T1000 (cell line): ENCODE measurements at regions not wholly inside any gene's neighbourhood (a gene's known extent, or its start where the extent isn't known, plus 50 kb on each side); places are given as distances from the start of the nearest gene placed in this dataset.
"Not testable (repeated sequence)": the region's sequence is repeated elsewhere in the genome, so short reads cannot be mapped to it uniquely, and the experiment has no call there.

Experiments used
- DNase-seq: peaks from one replicate; lab custom pipeline; 2025; ENCODE audit warnings: mixed read lengths; lab: John Stamatoyannopoulos, UW

DNA sequence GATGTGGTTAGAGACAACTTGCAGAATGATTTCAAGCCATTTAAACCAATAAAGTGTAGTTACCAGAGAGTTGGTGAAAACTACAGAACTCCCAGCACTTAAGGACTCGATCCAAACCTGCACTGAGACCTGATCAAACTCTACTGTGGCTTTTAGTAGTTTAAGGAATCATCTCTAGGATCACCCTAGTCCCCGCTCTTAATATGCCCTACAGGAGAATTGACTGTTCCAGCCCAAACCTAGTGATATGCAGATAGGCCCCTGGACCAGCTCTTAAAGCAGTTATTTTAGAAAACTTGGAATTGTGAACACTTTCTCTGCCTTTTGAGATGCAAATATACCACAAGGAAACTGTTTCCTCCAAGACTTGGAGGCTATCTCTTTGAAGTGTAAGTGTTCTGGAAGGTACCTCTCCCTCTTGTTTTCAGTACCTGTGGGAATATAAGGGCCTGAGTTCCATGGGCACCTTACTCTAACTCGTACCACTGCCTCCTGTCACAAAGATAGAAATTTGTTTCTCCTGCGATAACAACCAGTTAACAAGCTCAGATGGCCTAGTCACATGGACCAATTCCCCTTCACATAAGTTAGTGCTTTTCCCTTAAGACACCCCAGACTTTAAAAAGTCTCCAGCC is 1367.2 kb upstream of the SLC39A10 start:
- no peak for DNase-seq

DNA sequence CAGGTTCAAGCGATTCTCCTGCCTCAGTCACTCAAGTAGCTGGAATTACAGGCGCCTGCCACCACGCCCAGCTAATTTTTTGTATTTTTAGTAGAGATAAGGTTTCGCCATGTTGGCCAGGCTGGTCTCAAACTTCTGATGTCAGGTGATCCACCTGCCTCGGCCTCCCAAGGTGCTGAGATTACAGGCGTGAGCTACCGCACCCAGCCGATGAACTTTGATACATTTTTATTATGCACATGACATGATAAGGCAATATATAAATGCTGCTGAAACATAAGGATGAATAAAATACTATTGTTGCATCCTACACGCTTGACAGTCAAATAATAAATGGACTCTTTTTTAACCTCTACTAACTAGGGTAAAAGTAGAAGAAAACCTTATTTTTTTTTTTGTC is 1380.4 kb upstream of the SLC39A10 start:
- DNase-seq = not testable (repeated sequence)

DNA sequence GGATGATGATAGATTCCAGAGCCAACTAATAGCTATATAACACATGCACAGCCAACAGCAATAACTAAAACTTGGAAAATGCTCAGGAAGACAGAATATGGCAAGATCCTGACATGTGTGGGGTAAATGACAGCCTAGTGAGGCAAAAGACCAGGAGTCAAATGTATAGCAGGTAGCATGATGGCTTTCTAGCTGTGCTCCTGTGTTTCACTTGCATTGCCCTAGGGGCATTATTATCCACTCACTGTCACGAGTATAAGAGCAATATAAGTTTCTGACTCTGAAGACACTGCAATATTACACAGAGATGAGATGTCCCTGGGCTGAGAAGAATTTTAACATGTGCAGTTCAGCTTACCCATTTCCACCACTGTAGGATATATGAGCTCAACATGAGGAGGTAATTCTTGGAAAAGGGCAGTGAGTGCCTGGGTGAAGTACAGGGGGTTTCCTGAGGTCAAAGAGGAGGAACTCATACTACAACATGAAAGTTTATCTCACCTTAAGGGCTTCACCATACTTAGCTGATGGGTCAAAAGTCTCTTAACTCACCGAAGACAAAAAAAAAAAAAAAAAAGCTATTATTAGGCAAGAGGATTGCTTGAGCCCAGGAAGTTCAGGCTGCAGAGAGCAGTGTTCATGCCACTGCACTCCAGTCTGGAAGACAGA is 1385.6 kb upstream of the SLC39A10 start:
- DNase-seq = no peak

DNA sequence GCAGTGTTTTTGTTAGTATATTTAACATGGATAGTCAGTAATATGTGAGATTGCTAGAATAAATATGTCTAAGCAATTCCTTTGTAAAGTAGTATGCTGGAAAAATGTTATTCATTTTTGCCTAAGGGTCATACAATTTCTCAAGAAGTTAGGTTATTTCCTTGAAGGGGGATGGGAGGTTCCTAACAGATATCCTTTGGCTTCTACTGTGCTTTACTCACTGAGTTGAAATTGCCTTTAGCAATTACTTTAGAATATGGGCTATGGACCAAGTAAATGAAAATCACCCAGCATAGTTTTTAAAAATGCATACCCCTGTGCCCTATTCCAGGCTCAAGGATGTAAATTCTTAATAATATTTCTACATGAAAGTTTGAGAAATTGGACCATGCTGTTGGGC is 1386.4 kb upstream of the SLC39A10 start:
- DNase-seq = no peak

DNA sequence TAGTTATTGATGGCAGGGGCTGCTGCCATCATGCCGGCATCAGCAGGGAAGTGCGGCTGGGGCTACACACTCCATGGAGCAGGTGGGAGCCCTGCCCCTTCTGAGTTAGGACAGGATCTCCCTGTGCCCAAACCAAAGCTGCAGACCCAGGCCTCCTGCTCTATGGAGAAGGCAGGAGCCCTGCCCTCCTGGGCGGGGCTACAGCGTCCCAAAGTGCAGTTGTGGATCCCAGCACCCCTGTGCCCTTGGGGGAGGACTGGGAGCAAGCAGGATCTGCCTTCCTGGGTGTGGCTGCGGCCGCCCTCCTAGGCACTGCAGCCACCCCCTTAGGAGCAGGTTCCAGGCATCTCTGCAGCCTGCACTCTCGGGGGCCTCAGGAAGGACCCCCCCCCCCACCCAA is 1392.4 kb upstream of the SLC39A10 start:
- no peak for DNase-seq

DNA sequence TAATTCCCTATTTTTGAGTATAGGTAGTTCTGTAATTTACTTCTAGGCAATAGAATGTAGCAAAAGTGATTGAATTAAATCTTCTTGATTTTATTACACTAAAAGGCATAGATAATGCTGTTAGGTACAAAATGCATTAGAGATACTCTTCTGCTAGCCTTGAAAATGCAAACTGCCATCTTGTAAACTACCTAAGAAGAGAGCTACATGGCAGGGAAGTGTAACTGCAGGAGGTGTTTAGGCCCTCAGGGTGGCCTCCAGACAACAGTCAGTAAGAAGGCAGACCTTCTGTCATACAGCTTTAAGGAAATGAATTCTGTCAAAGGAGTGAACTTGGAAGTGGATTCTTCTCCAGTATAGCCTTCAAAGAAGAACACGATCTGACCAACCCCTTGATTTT is 1396.8 kb upstream of the SLC39A10 start:
- DNase-seq = no peak

DNA sequence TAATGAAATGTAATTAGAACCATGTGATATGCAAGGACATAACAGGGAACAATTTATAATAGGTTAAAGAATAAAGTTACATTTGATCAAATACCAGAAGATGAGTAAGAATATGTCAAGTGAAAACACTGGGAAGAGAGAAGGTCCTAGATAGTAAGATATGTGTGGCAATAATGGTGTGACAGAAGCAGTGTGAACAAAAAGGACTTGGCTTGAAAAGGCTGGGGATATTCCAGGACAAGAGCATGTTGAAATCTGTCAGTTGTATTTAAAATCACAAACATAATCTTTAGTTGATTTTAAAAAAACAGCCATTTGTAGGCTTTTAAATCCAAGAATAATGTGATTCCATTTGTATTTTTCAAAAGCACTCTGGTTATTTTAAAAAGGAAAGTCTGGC is 1399.9 kb upstream of the SLC39A10 start:
- no peak for DNase-seq

DNA sequence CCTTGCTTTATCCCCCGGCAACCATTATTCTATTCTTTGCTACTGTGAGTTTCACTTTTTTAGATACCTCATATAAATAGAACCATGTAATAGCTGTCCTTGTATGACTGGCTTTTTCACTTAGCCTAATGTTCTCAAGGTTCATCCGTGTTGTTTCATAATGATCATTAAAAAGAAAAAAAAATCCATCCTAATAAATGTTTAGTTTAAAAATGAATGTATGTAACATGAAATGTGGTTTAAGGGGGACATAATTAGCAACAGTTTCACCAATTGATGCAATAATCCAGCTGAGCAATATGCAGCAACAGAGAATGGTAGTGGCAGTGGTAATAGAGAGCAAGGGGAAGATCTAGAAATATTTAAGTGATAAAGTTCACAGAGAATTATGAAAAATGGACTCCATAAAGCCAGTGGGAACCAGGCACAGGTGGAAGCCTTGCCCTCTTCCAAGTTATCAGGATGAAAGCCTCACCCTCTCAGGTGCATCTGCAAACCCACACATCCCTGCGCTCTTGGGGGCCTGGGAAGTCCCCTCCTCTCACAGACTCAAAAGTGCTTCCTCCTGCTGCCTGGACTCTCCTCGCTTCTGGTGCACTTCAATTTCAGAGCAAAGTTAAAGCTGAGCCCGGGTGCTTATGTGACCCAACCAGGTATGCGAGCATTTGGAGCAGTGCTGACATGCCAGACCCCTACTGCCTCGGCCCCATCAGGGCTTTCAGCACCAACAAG is 1403.3 kb upstream of the SLC39A10 start:
- DNase-seq = no peak

DNA sequence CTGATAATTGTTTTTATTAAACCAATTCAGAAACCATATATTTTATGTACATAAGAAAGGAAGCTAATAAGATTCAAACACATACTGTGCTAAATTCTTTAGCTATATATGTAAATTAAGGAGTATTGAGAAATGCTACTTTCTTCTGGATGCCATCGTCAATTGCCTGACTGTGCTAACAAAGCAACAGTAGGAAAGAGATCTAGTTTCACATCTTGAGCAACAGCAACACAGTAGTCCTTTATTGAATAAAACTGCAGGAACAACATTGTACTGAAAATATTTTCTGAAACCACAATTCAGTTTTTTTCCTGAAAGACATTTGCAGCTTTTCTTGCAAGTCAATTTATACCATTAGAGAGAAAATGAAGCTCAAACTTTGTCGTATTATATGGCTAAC is 1404.9 kb upstream of the SLC39A10 start:
- no peak for DNase-seq

DNA sequence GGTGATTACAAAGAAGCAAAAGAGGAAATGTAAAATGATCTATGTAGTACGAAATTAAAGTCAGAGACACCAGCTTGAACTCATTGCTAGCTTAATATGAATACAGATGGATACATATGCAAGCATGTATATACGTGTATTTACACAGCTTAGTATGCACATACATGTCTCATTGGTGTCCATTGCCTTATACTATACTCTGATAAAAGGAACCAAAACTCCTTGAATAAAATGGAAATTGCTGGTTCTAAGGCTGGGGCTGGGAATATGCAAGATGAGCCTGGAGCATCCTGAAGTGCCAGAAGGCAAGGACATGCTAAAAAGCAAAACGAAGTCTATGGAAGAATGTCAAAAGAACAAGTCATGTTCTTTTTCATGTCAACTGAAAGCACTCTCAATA is 1424.4 kb upstream of the SLC39A10 start:
- no peak for DNase-seq

DNA sequence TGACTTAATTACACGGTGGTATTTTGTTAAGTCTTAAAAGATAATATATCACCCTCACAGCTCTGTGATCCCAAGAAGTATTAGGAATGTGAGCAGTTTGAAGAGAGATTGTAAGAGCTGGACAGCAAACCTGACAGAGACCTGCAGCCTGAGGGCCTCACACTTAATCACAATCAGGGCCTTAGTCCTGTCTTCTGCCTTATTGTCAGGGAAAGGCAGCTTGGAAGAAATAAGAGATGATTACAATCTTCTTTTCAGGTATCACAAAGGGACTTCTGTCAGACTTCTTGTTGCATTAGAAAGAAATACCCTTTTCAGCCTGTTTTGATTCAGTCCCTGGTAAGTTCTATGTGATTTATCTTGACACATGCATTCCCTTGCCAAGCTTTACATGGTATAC is 1433.8 kb upstream of the SLC39A10 start:
- DNase-seq = no peak

DNA sequence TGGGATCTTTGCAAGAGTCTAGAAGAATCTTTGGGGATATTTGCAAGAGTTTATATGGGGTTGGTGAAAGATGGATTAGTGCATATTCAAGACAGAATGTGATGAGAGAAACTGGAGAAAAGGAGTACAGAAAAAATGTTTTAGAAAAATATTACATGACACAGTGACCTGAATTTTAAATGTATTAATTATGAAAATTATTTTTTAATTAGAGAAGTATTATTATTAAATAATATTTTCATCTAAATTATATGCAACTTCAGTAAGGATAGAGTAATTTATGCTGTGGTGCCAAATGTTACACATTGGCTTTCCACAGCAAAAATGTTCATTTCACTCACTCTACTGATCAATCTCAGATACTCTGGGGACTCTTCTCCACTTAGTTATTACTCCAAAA is 1442.8 kb upstream of the SLC39A10 start:
- DNase-seq = no peak

DNA sequence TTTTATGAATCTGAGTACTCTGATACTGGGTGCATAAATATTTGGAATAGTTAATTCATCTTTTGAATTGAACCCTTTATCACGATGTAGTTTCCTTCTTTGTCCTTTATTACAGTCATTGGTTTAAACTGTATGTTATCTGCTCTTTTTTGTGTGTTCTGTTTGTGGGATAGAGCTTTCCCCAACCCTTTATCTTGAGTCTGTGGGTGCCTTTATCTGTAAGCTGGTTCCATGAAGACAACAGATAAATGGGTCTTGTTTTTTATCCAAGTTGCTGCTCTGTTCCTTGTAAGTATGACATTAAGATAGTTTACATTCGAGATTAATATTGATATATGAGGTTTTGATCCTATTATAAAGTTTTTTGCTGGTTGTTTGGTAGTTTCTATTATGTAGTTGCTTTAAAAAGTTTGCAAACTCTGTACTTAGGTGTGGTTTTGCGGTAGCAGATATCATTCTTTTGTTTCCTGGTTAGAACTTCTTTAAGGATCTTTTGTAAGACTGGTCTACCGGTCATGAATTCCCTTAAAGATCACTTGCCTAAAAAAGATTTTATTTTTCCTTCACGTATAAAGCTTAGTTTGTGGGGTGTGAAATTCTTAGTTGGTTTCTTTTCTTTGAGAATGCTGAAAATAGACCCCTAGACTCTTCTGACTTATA is 1451.3 kb upstream of the SLC39A10 start:
- no peak for DNase-seq

DNA sequence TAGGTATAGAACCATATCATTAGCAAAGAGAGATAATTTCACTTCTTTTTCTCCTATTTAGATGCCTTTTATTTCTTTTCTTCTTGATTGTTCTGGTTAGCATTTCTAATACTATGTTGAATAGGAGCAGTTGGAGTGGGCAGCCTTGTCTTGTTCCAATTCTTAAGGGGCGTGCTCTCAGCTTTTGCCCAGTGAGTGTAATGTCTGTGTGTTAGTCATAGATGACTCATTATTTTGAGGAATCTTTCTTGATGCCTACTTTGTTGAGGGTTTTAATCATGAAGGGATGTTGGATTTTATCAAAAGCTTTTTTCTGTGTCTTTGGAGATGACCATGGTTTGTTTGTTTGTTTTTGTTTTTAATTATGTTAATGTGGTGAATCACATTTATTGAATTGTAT is 1453.1 kb upstream of the SLC39A10 start:
- no peak for DNase-seq

DNA sequence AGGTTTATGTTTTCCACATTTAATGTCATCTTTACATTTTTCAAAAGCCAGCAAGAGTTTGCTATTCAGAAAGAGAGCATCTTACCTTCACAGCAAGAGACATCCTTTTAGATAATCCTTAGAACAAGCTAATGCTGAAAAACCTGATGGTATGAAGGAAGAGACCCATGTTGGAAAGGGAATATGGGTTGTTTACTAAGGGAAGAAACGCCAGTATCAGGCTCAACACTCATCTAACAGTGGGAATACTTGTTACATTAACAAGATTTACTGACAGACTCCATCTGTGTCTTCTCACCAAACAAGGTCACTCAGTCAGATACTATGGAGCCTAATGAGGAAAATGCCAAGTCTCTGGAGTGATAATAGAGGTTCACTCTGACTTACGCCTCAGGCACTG is 1474.1 kb upstream of the SLC39A10 start:
- no peak for DNase-seq

DNA sequence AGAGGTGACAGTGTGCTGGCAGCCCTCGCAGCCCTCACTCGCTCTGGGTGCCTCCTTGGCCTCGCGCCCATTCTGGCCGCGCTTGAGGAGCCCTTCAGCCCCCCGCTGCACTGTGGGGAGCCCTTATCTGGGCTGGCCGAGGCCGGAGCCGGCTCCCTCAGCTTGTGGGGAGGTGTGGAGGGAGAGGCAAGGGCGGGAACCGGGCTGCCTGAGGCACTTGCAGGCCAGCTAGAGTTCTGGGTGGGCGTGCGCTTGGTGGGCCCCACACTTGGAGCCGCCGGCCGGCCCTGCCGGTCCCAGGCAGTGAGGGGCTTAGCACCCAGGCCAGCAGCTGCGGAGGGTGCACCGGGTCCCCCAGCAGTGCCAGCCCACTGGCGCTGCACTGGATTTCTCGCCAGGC is 1480.9 kb upstream of the SLC39A10 start:
- DNase-seq = no peak

DNA sequence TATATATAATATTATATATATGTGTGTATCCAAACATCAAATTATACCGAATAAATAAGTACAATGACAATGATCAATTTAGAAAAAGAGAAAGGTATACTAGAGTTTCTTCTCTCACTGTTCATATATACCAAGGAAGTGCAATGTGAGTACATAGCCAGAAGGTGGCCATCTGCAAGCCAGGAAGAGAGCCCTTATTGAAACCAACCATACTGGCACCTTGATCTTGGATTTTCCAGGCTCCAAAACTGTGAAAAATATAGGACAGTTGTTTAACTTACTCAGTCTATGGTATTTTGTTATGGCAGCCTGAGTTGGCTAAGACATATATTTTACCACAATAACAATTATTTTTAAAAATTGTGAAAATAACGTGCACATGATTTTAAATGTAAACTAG is 1490.2 kb upstream of the SLC39A10 start:
- DNase-seq = no peak

DNA sequence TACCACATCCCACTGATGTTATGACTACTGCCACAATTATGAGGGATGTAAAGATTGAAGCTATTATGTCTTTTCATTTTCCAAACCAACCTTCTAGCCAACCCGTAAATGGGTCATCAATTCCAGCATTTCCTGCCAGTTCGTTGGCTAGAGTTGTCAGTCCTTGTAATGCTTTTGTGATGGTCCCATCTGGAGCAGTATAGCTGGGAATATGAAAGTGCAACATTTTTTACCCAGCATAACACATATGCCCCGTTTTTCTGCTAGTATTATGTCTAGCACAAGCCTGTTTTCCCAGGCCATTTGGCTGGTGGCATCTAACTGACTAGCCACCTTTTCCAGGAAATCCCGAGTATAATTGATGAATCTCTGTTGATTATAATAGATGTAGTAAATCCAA is 1501.6 kb upstream of the SLC39A10 start:
- no peak for DNase-seq

DNA sequence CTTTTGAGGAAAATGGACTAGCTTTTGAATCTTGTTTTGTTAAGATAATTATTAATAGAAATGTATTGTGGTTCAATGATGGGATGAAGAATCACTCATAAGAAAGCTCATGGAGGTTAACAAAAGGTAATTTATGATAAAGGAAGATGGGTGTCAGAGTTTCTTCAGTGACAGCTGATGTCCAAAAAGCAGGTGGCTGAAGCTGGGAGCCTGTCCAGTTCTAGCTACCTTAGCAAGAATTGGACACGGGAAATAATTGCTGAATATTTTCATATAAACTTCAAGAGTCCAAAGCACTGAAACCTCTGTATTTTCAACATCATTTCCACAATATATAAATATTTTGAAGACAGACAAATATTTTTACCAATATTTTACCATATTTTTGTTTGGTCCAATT is 1505.8 kb upstream of the SLC39A10 start:
- DNase-seq = no peak

DNA sequence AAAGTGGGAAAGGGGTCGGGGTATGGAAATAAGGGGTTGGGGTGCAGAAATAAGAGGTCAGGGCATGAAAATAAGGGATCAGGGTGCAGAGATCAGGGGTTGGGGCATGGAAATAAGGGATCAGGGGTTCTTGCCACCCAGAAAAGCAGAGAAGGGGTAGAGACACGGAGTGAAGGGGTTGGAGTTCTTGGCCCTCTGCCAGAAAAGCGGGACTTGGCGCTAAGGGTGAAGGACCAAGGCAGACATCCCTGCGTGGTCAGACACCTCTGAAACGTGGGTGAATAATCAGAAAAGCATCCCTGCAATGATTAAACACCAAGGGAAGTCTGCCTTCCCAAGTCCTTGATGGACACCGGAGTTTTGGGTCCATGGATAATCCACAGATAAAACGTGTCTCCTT is 1521.6 kb upstream of the SLC39A10 start:
- DNase-seq = no peak

DNA sequence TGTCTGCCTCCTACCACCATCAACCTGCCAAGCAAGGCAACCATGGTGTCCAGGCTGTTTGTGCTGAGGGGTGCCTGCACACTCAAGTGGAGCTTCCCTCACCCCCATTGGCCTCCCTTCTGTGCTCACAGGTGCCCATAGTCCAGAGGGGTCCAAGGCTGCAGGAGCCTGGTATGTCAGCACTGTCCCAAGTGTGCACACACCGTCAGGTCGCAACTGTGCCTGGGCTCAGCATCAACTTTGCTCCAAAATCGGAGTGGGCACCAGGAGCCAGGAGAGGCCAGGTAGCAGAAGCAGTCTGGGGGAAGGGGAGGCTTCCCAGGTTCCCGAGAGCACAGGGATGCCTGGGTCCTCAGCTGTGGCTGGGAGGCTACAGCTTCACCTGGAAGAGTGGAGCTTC is 1528.2 kb upstream of the SLC39A10 start:
- DNase-seq = no peak

DNA sequence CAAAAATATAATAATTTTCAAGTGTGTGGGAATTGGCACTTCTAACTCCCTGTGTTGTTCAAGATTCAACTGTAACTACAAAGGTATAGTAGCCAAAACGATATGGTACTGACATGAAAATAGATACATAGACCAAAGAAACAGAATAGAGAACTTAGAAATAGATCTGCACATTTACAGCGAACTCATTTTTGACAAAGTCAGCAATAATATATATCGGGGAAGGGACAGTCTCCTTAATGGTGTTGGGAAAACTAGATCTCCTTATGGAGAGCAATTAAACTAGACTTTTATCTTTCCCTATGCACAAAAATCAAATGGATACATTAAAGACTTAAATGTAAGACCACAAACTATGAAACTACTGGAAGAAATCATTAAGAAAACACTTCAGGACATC is 1530.6 kb upstream of the SLC39A10 start:
- no peak for DNase-seq

DNA sequence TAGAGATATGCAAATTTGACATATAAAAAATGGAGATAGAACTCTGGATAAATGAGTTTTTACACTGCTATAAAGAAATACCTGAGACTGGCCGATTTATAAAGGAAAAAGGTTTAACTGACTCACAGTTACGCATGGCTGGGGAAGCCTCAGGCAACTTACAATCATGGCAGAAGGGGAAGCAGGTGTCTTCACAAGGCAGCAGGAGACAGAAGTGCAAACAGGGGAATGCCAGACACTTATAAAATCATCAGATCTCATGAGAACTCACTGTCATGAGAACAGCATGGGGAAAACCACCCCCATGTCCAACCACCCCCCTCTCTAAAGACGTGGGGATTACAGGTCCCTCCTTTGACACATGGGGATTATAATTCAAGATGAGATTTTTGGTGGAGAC is 1540.2 kb upstream of the SLC39A10 start:
- DNase-seq = no peak
